Left hindlimb (tissue), 1 donor: ENCODE measurements at regions not wholly inside any gene's neighbourhood (a gene's known extent, or its start where the extent isn't known, plus 50 kb on each side); places are given as distances from the start of the nearest gene placed in this dataset.
"Not testable (repeated sequence)": the region's sequence is repeated elsewhere in the genome, so short reads cannot be mapped to it uniquely, and the experiment has no call there.

Source experiments
- DNase-seq: peaks from one replicate; pipeline ENCODE4 v3.0.0-alpha.2; 2018

- DNase-seq: no peak
These were observed 504.2 kb upstream of the ID4 start for GRCh38 chr6:19332806-19333460.

GRCh38 chr6:19333936-19334335, 503.2 kb upstream of the ID4 start:
- DNase-seq: no peak

GRCh38 chr6:19336579-19336978, 500.6 kb upstream of the ID4 start:
- DNase-seq: no peak

- no peak for DNase-seq
These were observed 500.1 kb upstream of the ID4 start for GRCh38 chr6:19337101-19337500.

DNA sequence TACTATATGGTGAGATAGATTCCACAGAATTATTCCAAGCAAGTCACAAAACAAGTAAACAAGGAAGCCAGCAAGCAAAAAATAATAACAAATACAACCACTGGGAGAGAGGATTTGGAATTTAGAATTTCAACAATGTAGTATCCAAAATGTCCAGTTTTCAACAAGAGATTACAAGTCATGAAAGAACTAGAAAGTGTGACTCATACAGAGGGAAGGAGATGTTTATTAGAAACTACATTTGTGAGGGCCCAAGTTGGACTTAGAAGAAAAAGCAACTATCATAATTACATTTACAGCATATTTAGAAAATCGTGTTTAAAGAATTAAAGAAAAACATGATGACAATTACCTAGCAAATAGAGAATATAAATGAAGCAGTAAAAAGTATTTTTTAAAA, 494.6 kb upstream of the ID4 start:
- no peak for DNase-seq

DNA sequence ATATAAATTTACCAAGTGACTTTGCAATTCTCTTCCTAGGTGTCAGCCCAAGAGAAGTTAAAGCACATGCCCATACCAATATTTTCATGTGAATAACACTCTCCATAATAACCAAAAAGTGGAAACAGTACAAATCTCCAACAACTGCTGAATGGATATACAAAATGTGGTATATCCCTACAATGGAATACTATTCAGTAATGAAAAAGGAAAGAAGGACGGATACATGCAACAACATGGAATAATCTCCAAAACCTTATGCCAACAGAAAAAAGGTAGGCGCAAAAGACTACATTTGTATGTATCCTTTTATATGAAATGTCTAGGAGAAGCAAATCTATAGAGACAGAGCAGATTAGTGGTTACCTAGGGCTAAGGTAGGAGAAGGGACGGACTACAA, 487.7 kb upstream of the ID4 start:
- DNase-seq: no peak

GRCh38 chr6:19354181-19354580, 483.0 kb upstream of the ID4 start:
- no peak for DNase-seq

DNA sequence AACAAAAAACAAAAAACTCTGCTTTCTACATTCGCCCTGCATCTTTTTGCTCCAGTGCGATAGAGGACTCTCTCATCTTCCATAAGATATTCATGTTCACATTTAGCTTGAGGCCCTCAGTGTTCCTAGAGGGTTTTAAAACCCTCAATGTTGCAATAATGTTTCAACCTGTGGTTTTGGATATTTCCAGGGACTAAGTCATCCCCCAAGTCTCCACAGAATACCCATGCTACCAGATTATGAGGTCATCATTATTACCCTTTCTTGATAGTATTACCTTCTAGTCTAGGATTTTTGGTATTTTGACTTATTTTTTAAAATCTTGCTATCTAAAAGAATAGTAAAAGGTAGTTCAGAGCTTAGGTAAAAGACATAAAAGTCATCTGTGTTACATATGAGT, 480.5 kb upstream of the ID4 start:
- DNase-seq: no peak

DNA sequence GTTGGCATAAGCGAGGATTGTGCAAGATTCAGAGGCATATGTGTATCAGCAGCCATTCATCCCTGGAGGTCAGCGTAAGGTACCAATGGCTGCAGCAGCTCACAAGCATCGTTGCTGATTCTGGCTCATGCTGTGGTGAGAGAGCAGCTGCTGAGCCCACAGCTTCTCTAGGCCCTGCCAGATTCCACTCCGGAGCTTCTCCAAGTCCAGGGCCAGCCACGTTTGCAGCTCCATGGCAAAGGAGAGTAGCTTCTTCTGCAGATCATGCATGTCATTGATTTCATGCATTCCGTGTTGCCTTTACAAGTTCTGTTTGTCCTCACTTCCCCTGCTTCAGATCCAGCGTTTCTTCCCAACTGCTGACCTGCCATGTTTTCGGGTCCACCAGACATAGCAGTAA, 474.8 kb upstream of the ID4 start:
- DNase-seq: no peak

DNA sequence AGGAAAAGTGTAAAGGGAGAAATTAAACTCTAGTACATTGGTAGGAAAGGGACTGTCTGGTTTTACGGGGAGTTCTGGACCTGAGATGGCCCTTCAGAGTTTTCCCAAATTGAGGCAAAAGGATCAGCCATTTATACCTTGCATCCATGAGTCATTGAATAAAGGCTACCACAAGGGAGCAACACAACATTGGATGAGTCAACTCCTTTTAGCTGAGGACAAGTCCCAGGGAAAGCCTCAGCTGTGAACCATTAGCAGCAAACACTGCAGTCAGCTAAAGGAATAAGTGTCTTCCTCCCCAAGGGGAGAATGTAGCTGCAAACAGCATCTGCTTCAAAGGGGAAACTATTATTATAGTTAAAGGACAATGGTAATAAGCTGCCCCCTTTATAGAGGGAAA, 468.7 kb upstream of the ID4 start:
- DNase-seq: no peak

DNA sequence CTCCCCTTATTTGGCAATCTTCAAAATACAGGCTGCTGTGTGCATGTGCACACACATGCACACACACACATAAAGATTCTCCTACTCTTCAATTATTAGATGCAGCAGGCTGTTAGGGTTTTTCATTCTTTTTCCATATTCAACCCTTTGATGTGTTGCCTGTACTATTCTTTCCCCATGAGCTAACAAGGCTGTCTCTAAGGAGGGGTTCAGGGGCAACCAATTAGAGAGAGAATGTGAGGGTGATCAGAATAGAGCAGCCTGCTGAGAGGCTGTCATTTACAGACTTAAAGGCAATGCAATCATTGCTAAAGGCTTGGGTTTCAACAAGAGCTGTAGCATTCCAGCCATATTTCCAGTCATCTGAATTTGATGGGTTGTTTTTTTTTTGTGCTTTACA, 467.4 kb upstream of the ID4 start:
- DNase-seq: no peak

- no peak for DNase-seq
These were observed 466.3 kb upstream of the ID4 start for GRCh38 chr6:19370831-19371230.

DNA sequence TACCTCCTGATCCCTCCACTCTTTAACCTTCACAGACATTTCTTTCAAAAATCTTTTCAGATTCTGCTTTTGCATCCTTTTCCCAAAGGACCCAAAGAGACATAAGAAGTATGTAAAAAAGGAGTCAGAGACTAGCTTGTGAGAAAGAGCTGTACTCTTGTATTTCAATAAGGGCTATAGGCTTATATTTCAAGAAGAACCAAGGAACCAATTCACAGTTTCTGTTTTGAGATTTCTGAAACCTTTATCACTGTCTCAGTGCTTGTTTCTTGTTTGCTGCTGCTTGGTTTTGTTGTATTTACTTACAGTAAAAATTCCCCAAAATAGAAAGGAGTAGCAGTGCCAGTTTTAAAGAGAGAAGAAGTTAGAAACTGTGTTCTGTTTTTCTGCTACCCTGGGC, 461.6 kb upstream of the ID4 start:
- no peak for DNase-seq

- no peak for DNase-seq
These were observed 459.4 kb upstream of the ID4 start for GRCh38 chr6:19377722-19378121.

- DNase-seq: no peak
These were observed 456.9 kb upstream of the ID4 start for GRCh38 chr6:19380293-19380692.

GRCh38 chr6:19382676-19383075, 454.5 kb upstream of the ID4 start:
- DNase-seq: no peak

GRCh38 chr6:19391926-19392325, 445.2 kb upstream of the ID4 start:
- no peak for DNase-seq

- no peak for DNase-seq
These were observed 443.1 kb upstream of the ID4 start for GRCh38 chr6:19394051-19394450.

- DNase-seq: no peak
These were observed 442.5 kb upstream of the ID4 start for GRCh38 chr6:19394687-19395086.

DNA sequence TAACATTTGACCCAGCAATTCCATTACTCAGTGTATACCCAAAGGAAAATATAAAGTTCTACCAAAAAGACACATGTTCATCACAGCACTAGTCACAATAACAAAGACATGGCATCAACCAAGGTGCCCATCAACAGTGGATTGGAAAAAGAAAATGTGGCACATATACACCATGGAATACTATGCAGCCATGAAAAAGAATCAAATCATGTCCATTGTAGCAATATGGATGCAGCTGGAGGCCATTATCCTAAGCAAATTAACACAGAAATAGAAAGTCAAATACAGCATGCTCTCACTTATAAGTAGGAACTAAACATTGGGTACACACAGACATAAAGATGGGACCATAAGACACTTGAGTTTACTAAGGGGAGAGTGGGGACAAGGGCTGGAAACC, 441.9 kb upstream of the ID4 start:
- no peak for DNase-seq

DNA sequence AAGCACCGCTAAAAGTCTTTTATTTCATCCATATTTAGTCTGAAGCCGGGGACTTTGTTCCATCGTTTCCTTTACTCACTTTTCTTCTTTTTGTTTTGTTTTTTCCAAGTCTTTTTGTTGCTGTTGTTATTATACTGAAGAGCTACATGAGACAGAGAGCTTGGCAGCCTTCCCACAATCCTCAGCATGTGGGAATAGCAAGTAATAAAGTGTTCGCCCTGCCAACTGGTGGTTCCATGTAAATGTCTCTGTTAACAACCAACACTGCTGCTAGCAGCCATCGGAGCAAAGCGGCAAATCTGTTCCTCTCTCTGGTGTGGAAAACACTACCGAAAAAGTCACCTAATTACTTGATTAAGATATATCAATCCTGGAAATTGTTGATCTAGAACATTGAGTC, 437.8 kb upstream of the ID4 start:
- no peak for DNase-seq

DNA sequence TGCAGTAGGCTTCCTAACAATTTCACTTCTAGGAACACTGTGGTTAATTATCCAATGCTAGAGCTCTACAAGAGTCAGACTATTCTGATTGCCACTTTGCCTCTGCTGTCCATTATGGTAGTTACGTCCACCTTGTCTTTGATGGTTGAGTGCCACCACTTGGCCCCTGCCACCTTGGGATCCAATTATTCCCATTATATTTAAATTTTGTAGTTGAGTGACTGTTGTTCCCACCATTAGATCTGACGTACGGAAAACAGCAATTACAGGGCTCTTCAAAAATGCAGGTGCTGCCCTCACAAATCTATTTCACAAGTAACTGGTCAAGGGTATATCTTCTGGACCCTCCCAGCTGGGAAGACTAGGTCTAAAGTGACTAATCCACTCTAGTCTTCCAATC, 432.3 kb upstream of the ID4 start:
- DNase-seq: not testable (repeated sequence)

DNA sequence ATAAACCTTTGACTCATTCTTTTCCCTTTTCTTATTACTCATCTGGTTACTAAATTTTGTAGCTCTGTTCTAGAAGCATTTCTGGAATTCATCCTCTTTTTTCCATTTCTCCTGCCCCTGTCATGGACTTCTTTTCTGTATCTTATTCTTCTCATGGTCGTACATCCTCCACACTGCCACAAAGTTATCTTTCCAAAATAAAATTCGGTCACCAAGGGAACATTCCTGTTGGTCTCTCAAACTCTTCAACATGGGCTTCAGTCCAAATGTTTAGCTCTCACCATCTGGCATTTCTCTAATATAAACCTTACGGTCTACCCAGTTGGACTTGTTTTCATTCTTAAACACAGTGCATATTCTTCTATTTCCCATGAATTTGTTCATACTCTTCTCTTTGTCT, 428.8 kb upstream of the ID4 start:
- DNase-seq: no peak

DNA sequence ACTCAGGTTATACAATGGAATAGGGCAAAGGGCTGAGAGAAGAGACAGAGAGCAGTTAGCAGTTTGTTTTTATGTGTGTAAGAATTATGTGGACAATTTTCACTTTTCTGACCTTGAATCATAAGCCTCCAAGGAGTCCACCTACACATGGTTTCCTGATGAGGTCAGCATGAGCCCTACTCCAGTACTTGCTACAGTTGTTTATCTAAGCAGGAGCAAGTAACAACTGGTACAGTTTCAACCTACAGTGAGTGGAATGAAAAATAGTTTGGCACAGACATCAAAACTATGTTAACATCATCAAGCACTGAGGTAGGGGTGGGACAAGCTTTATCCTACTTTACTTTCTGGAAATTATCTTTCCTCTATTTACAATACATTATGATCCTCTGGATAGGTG, 426.7 kb upstream of the ID4 start:
- no peak for DNase-seq

DNA sequence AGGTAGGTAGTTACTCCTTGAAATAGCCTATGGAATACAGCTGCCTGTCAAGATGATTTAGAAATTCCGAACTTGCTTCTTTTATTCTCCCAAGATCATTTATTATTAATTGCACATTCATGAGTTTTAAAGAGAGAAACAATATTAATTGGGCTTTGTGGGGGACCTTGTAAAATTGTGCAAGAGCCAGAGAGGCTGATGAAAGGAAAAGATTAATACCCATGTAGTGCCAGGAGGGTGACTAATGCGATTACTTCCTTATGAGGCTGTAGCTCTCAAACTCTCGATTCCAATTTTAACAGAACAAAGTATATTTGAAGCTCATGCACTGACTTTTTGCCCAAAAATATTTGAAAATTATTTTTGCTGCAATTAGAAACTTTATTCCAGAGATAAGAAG, 423.8 kb upstream of the ID4 start:
- no peak for DNase-seq
